ENCODE measurements at regions not wholly inside any gene's neighbourhood (a gene's known extent, or its start where the extent isn't known, plus 50 kb on each side); places are given as distances from the start of the nearest gene placed in this dataset.
"Not testable (repeated sequence)": the region's sequence is repeated elsewhere in the genome, so short reads cannot be mapped to it uniquely, and the experiment has no call there.

DNA sequence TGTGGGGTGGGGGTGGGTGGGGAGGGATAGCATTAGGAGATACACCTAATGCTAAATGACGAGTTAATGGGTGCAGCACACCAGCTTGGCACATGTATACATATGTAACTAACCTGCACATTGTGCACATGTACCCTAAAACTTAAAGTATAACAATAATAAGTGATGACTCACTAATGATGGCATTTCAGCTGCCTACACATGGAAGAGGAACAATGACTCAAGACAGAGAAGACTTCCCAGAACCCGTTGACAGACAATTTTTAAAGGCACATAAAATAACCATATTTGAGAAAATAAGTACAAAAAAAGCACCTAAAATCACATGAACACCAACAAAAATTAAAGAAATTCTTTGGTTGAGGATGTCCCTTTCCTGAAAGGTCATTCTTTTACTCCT is 107.3 kb downstream of the FANCF start:
- not testable (repeated sequence) for H3K27me3 ChIP-seq (ENCODE audit: low read length)

DNA sequence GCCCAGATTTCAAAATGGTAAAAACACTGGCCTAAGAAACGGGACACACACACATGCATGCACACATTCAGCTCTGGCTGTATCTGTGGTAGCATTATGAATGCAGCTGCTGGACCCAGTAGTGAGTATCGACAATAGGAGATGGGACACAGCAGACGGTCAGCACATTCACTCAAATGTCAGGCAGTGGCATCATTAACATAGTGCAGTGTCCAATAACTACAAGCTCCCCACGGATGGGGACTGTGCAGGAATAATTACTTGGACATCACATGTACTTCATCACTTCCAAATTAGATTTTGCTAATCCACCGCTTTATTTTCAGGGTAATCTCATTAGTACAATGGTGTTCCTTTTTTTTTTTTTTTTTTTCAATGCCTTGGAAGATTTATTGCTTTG is 109.5 kb downstream of the FANCF start:
- H3K4me2 ChIP-seq (ENCODE audit: low read depth, low read length, poor library complexity, severe bottlenecking), result no peak overlapping the region
- H3K27me3 ChIP-seq (ENCODE audit: low read length), result no peaks in the 10 kb centered on the region

More for the DNA sequence above, 107.3 kb downstream of the FANCF start:
- H3K9me3 ChIP-seq (ENCODE audit: low read length); H3K27ac ChIP-seq (ENCODE audit: low read length); H2AFZ ChIP-seq (ENCODE audit: low read length); H3K79me2 ChIP-seq (ENCODE audit: low read length); DNase-seq; H4K20me1 ChIP-seq (ENCODE audit: insufficient read depth, low read depth, low read length); H3K36me3 ChIP-seq (ENCODE audit: insufficient read depth, low read length); H3K4me1 ChIP-seq (ENCODE audit: low read length); H3K9me2 ChIP-seq (replicated peaks; ENCODE audit: insufficient read depth, low read length); H3K4me2 ChIP-seq (ENCODE audit: low read depth, low read length, poor library complexity, severe bottlenecking); H3K4me3 ChIP-seq (ENCODE audit: low read length); H3K9ac ChIP-seq (ENCODE audit: low read length): not testable (repeated sequence)

DNA sequence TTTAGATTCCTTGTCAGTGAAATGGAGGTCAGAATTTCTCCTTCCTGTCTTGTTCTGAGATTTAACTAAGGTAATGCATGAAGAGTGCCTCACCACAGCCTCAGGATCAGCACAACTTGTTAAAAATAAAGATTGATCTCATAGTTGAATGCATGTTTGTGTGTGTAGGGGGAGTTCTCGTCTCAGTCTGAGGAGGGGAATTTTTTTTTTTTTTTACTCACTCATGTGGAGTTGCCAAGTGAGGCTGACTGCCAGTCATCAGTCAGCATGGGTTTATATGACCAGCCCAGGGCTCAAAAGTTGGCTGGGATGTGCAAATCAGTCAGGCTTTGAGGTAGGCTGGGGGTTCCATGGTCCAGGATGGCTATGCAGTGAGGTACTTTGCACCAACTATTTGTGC is 113.2 kb downstream of the FANCF start:
- Histone ChIP-seq H3K4me2 (ENCODE audit: low read depth, low read length, poor library complexity, severe bottlenecking) (no peak overlapping the region), H3K9me2 (replicated peaks; ENCODE audit: insufficient read depth, low read length) (no peaks in the 10 kb centered on the region), H2AFZ (ENCODE audit: low read length) (no peak overlapping the region), H3K4me1 (ENCODE audit: low read length) (no peaks in the 10 kb centered on the region), H3K36me3 (ENCODE audit: insufficient read depth, low read length) (no peaks in the 10 kb centered on the region), H3K4me3 (ENCODE audit: low read length) (no peak overlapping the region), H3K9me3 (ENCODE audit: low read length) (no peaks in the 10 kb centered on the region), H3K27me3 (ENCODE audit: low read length) (no peaks in the 10 kb centered on the region), H3K27ac (ENCODE audit: low read length) (no peak overlapping the region), H3K79me2 (ENCODE audit: low read length) (no peaks in the 10 kb centered on the region), H3K9ac (ENCODE audit: low read length) (no peak overlapping the region), H4K20me1 (ENCODE audit: insufficient read depth, low read depth, low read length) (no peaks in the 10 kb centered on the region)
- no peak for DNase-seq

More for the DNA sequence above, 109.5 kb downstream of the FANCF start:
- no peaks in the 10 kb centered on the region for H3K79me2 ChIP-seq (ENCODE audit: low read length)
- no peak overlapping the region for H3K27ac ChIP-seq (ENCODE audit: low read length)
- no peaks in the 10 kb centered on the region for H3K9me2 ChIP-seq (replicated peaks; ENCODE audit: insufficient read depth, low read length)
- no peak overlapping the region for H3K4me3 ChIP-seq (ENCODE audit: low read length)
- H3K9me3 ChIP-seq (ENCODE audit: low read length), result no peaks in the 10 kb centered on the region
- no peak overlapping the region for H2AFZ ChIP-seq (ENCODE audit: low read length)
- no peak overlapping the region for H3K9ac ChIP-seq (ENCODE audit: low read length)
- no peak for DNase-seq
- H3K4me1 ChIP-seq (ENCODE audit: low read length), result no peaks in the 10 kb centered on the region
- H3K36me3 ChIP-seq (ENCODE audit: insufficient read depth, low read length), result no peaks in the 10 kb centered on the region
- no peaks in the 10 kb centered on the region for H4K20me1 ChIP-seq (ENCODE audit: insufficient read depth, low read depth, low read length)

DNA sequence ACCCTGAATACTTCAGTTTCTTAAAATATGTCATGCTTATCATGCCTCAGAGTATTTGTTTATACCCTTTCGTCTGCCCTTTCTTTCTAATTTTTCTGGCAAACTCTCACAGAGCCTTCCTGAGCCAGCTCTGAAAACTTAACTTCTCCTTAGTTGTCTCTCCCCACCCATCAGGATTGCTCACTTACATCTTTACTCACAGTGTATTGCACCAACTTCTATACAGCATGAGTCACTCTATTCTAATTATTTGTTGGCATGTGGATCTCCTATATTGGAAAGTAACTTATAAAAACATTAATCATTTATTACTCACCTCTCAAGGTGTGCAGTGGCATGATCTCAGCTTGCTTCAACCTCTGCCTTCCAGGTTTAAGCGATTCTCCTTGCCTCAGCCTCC is 114.9 kb downstream of the FANCF start:
- H3K4me1 ChIP-seq (ENCODE audit: low read length), result no peaks in the 10 kb centered on the region
- H3K9me3 ChIP-seq (ENCODE audit: low read length), result no peaks in the 10 kb centered on the region
- no peak for DNase-seq
- H3K36me3 ChIP-seq (ENCODE audit: insufficient read depth, low read length), result no peaks in the 10 kb centered on the region
- no peak overlapping the region for H2AFZ ChIP-seq (ENCODE audit: low read length)
- no peaks in the 10 kb centered on the region for H3K79me2 ChIP-seq (ENCODE audit: low read length)
- H3K4me3 ChIP-seq (ENCODE audit: low read length), result no peak overlapping the region
- no peak overlapping the region for H3K4me2 ChIP-seq (ENCODE audit: low read depth, low read length, poor library complexity, severe bottlenecking)
- H4K20me1 ChIP-seq (ENCODE audit: insufficient read depth, low read depth, low read length), result no peaks in the 10 kb centered on the region
- no peak overlapping the region for H3K9ac ChIP-seq (ENCODE audit: low read length)
- no peak overlapping the region for H3K27ac ChIP-seq (ENCODE audit: low read length)
- no peaks in the 10 kb centered on the region for H3K9me2 ChIP-seq (replicated peaks; ENCODE audit: insufficient read depth, low read length)
- no peaks in the 10 kb centered on the region for H3K27me3 ChIP-seq (ENCODE audit: low read length)

DNA sequence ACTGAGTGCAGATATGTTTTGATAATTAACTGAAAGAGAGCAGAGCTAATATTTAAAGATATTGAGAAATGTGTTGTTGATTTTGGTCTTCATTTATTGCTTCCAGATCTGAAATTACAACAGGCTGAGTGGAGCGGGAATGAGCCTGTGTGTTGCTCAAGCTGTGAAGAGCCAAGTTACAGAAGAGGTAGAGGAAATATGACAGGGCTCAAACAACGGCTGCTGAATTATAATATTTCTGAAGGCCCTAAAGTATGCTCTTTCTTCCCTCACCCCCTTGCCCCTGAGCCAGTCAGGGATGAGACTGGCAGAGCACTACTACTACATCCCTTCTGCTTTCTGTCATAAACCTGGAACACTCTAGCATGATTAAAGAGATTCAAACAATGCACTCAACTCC is 115.6 kb downstream of the FANCF start:
- Histone ChIP-seq H3K4me3 (ENCODE audit: low read length) (no peak overlapping the region), H4K20me1 (ENCODE audit: insufficient read depth, low read depth, low read length) (no peaks in the 10 kb centered on the region), H3K9me3 (ENCODE audit: low read length) (no peaks in the 10 kb centered on the region), H3K79me2 (ENCODE audit: low read length) (no peaks in the 10 kb centered on the region), H3K27me3 (ENCODE audit: low read length) (no peaks in the 10 kb centered on the region), H2AFZ (ENCODE audit: low read length) (no peak overlapping the region), H3K4me2 (ENCODE audit: low read depth, low read length, poor library complexity, severe bottlenecking) (no peak overlapping the region), H3K9me2 (replicated peaks; ENCODE audit: insufficient read depth, low read length) (no peaks in the 10 kb centered on the region), H3K36me3 (ENCODE audit: insufficient read depth, low read length) (no peaks in the 10 kb centered on the region), H3K4me1 (ENCODE audit: low read length) (no peaks in the 10 kb centered on the region), H3K9ac (ENCODE audit: low read length) (no peak overlapping the region), H3K27ac (ENCODE audit: low read length) (no peak overlapping the region)
- no peak for DNase-seq

DNA sequence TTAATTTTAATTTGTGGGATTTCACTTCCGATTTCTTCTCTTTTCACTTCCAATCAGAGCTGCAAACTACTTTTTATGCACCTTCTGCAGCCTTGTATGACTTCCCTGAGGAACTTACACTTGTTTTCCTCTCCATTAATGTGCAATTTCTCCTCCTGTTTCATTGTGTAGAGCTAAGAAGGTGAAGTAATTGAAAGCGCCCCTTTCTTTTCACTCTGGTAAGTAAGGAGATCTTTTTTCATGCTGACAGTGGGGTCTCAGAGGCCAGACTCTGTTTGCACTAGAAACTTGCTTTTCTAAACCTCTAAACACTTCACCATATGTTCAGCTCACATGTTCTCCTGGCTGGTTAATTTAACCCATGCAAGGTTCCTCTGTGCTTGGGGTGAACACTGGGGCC is 117.0 kb downstream of the FANCF start:
- Histone ChIP-seq H3K79me2 (ENCODE audit: low read length) (no peaks in the 10 kb centered on the region), H3K9me3 (ENCODE audit: low read length) (no peaks in the 10 kb centered on the region), H3K9me2 (replicated peaks; ENCODE audit: insufficient read depth, low read length) (no peaks in the 10 kb centered on the region), H3K4me1 (ENCODE audit: low read length) (no peaks in the 10 kb centered on the region), H3K4me2 (ENCODE audit: low read depth, low read length, poor library complexity, severe bottlenecking) (no peak overlapping the region), H3K27ac (ENCODE audit: low read length) (no peak overlapping the region), H3K9ac (ENCODE audit: low read length) (no peak overlapping the region), H3K4me3 (ENCODE audit: low read length) (no peak overlapping the region), H2AFZ (ENCODE audit: low read length) (no peak overlapping the region), H4K20me1 (ENCODE audit: insufficient read depth, low read depth, low read length) (no peaks in the 10 kb centered on the region), H3K27me3 (ENCODE audit: low read length) (no peaks in the 10 kb centered on the region), H3K36me3 (ENCODE audit: insufficient read depth, low read length) (no peaks in the 10 kb centered on the region)
- DNase-seq, result no peak

DNA sequence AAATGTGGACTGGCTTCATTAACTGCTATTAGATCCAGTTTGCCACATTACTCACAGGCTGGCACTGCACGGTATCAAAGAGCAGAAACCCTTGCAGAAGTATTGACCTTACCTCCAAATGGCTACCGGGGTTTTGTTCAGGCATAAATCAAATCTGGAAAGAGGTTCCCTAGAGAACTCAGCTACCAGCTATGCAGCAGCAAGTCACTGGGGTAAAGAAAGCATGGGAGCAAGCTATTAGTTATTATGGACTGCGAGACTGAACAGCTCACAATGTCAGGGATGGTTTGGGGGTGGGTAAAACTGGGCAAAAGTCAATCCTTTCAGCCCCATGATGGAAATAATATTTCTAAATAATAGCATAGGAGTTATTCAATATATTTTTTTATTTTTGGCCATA is 128.1 kb downstream of the FANCF start:
- no peak for DNase-seq
- H3K36me3 ChIP-seq (ENCODE audit: insufficient read depth, low read length), result no peaks in the 10 kb centered on the region
- H3K27ac ChIP-seq (ENCODE audit: low read length), result no peak overlapping the region
- H3K4me3 ChIP-seq (ENCODE audit: low read length), result no peak overlapping the region
- H3K4me1 ChIP-seq (ENCODE audit: low read length), result no peaks in the 10 kb centered on the region
- H4K20me1 ChIP-seq (ENCODE audit: insufficient read depth, low read depth, low read length), result no peaks in the 10 kb centered on the region
- no peaks in the 10 kb centered on the region for H3K27me3 ChIP-seq (ENCODE audit: low read length)
- H3K9ac ChIP-seq (ENCODE audit: low read length), result no peak overlapping the region
- no peaks in the 10 kb centered on the region for H3K9me3 ChIP-seq (ENCODE audit: low read length)
- no peak overlapping the region for H3K4me2 ChIP-seq (ENCODE audit: low read depth, low read length, poor library complexity, severe bottlenecking)
- no peak overlapping the region for H2AFZ ChIP-seq (ENCODE audit: low read length)
- no peaks in the 10 kb centered on the region for H3K79me2 ChIP-seq (ENCODE audit: low read length)
- 0 out of 2 replicates have a peak, but pooled peaks cover 3% of the 10 kb centered on the region for H3K9me2 ChIP-seq (replicated peaks; ENCODE audit: insufficient read depth, low read length)

DNA sequence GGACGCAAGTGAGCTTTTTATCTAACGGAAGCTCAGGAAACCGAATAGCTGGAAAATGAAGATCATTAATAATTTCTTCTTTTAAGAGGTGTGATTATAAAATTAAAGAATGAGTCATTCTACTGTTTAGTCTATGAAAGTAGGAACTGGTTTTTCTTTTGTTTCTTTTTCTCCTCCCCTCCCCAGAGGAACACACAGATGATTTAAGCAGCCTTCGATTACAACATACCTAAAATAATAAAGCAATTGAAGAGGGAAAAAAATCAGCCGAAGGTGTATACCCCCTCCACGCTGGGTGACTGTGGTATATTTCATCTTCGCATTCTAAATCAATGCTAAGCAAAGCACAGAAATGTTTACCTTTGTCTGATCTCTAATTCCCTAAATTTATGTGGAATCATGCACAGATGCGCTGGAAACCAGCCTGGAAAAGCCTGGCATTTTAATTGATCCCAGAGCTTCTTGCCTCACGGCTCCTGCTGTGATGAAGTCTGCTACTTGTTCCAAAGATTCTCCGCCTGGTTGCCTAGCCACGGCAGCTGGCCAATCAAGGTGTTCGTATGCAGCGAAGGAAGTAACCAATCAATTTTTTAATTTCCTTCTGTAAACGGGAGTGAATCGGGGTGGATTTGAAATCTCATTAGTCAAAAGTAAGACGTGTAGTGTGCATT is 133.9 kb downstream of the FANCF start:
- Histone ChIP-seq H3K9ac (ENCODE audit: low read length) (no peak overlapping the region), H3K4me3 (ENCODE audit: low read length) (no peak overlapping the region), H4K20me1 (ENCODE audit: insufficient read depth, low read depth, low read length) (no peaks in the 10 kb centered on the region), H2AFZ (ENCODE audit: low read length) (no peak overlapping the region), H3K36me3 (ENCODE audit: insufficient read depth, low read length) (no peaks in the 10 kb centered on the region), H3K4me2 (ENCODE audit: low read depth, low read length, poor library complexity, severe bottlenecking) (no peak overlapping the region), H3K9me2 (replicated peaks; ENCODE audit: insufficient read depth, low read length) (0 out of 2 replicates have a peak, but pooled peaks cover 3% of the 10 kb centered on the region), H3K27me3 (ENCODE audit: low read length) (no peaks in the 10 kb centered on the region), H3K27ac (ENCODE audit: low read length) (no peak overlapping the region), H3K79me2 (ENCODE audit: low read length) (no peaks in the 10 kb centered on the region), H3K4me1 (ENCODE audit: low read length) (no peaks in the 10 kb centered on the region), H3K9me3 (ENCODE audit: low read length) (no peaks in the 10 kb centered on the region)
- no peak for DNase-seq

All from Karpas-422 (cell line).